GM19193 (cell line): ENCODE measurements at regions not wholly inside any gene's neighbourhood (a gene's known extent, or its start where the extent isn't known, plus 50 kb on each side); places are given as distances from the start of the nearest gene placed in this dataset.

Experiments used
- POLR2A ChIP-seq: IDR thresholded peaks from 4 replicates; pipeline ENCODE4 v1.6.1; 2011; ENCODE audit not compliant: insufficient read depth, insufficient read length; ENCODE audit errors: extremely low read depth

DNA sequence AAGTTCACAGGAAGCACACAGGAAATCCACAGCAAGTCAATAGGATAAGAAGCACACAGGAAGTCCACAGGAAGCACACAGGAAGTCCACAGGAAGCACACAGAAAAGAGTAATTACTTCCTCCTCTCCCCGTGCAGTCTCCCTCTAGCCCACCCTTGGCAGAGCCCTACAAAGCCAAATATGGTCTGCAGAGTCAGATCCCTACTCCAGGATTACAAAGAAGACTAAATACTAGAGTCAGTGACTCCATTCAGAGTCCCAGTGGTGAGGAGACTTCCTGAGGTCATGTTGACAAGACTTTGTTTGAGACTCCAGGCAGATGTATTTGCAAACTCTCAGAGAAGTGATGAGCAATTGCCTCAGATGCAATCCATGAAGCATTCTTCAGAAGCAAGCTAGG lies 398.6 kb upstream of the AUTS2 start:
- TF ChIP-seq POLR2A: no peak

DNA sequence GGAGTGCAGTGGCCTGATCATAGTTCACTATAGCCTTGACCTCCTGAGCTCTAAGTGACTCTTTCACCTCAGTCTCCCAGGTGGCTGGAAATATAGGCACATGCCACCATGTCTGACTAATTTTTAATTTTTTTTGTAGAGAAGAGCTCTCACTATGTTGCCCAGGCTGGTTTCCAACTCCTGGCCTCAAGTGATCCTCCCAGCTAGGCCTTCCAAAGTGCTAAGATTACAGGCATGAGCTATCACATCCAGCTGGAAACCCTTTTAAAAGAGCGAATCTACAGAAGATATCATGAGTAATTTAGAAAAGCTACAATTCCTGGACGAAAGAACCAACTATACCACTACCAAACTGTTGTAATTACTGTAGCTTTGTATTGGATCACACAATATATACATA lies 394.4 kb upstream of the AUTS2 start:
- no peak for TF ChIP-seq POLR2A

- no peak for TF ChIP-seq POLR2A
Measured at GRCh38 chr7:69204943-69205342, 393.3 kb upstream of the AUTS2 start.

DNA sequence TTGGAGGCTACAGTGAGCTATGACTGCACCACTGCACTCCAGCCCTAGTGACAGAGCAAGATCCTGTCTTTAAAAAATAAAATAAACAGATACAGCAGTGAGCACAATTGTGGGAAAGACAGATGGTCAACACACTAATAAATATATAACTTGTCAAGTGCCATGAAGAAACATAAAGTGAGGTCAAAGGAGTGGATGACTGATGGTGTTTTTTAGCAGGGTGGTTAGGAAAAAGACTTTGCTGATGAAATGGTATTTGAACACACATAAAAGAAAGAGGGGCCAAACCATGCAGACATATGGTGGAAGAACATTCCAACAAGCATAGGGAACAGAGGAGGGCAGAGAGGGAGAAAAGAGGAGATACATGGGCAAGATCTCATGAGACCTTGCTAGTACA lies 392.7 kb upstream of the AUTS2 start:
- no peak for TF ChIP-seq POLR2A

DNA sequence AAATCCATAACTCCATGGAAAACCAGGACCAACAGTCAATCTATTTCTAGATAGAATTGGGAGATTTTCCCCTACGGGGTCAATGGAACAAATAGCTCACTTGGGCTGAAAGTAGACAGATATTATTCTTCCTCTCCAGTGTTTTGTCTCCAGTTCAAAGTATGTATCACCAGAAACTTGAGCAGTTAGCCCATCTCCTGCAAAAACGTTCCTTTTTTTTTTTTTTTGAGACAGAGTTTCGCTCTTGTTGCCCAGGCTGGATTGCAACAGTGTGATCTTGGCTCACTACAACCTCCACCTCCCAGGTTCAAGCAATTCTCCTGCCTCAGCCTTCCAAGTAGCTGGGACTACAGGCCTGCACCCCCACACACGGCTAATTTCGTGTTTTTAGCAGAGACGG lies 390.0 kb upstream of the AUTS2 start:
- TF ChIP-seq POLR2A: no peak

DNA sequence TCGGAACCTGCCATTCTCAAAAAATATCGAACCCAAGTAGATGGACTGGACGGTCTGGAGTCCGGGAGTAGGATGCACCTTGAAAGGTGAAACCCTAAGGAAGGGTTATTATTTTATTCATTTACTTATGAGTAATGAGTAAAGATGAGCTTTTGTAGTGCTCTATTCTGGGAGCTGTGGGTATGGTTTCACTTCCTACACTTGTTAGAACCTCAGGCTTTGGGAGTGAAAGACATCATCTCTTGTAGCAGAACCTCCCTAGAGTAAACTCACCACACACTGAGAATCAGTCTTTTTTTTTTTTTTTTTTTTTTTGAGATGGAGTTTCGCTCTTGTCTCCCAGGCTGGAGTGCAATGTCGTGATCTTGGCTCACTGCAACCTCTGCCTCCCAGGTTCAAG lies 389.4 kb upstream of the AUTS2 start:
- TF ChIP-seq POLR2A: no peak

GRCh38 chr7:69211336-69211735 lies 386.9 kb upstream of the AUTS2 start:
- TF ChIP-seq POLR2A: no peak

DNA sequence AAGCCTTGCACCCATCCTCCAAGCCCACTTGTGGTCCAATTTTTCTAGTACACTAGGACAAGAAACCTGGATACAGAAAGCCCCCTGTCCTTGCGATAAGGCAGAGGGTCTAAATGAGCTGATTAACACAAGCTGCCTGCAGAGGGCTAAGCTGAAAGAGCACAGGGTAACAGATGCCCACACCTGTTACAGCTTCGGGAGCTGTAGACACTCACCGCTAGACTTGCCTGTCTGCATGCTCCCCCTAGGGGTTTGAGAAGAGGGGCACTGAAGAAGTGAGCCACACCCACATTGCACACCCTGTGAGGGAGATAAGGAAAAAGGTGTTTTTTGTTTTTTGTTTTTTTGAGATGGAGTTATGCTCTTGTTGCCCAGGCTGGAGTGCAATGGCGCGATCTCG lies 386.5 kb upstream of the AUTS2 start:
- TF ChIP-seq POLR2A: no peak

GRCh38 chr7:69213878-69214277 lies 384.4 kb upstream of the AUTS2 start:
- TF ChIP-seq POLR2A: no peak

- TF ChIP-seq POLR2A: no peak
Measured at GRCh38 chr7:69217516-69218350, 380.5 kb upstream of the AUTS2 start.

DNA sequence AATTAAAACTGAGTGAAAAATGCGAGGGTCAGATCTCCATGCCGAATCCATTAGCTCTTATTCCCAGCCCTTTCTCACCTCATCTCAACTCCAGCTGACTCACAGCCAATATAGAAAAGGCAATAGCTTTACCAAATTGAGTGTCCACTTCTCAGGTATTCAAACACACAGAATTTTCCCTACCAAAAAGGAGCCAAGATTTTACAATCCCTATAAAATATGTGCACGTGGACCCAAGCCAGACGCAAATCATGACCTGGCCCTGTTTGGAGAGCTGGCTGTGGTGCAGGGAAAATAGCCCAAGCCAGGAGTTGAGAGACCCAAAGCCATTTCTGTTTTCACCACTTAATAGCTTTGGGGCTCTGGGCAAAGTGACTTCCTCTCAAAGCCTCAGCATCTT lies 379.7 kb upstream of the AUTS2 start:
- no peak for TF ChIP-seq POLR2A

- no peak for TF ChIP-seq POLR2A
Measured at GRCh38 chr7:69219381-69219780, 378.9 kb upstream of the AUTS2 start.

DNA sequence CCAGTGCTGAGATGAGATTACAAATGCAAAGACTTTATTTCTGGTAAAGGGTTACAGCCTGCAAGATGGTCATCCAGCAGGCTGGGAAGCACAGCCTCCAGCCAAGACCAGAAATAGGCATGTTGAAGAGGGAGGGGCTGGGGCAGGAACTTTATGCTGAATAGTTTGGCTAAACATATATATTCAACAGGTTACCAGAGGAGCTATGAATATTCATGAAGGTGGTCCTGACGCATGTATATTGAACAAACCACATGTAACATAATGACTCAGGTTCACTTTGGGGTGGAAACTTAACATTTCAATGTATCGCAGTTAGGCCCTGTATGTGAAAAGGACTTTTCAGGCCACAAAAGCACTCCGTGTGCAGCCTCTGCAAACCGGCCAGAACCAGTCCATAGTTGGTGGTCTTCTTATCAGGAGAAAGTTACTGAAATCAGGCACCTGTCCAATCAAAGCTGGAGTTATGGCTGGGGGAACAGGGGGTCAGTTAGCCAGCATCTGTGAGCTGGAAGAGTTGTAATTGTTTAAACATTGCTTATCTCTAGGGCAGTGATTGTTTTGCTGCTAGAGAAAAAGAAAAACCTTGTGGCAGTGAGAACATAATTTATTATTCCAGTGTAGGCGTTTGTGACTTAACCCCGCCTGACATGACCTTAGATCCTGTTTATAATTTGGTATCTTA lies 372.9 kb upstream of the AUTS2 start:
- no peak for TF ChIP-seq POLR2A

DNA sequence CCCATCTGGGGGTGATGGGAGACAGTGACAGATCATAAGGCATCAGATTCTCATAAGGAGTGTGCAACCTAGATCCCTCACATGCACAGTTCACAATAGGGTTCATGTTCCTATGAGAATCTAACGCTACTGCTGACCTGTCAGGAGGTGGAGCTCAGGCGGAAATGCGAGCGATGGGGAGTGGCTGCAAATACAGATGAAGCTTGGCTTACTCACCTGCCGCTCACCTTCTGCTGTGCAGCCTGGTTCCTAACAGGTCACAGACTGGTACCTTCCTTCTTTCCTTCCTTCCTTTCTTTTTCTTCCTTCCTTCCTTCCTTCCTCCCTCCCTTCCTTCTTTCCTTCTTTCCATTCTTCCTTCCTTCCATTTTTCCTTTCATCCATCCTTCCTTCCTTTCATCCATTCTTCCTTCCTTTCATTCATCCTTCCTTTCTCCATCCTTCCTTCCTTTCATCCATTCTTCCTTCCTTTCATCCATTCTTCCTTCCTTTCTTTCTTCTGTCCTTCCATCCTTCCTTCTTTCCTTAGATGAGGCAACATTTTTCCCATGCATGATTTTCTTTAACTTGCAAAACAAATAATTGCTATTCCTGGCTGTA lies 370.0 kb upstream of the AUTS2 start:
- no peak for TF ChIP-seq POLR2A

DNA sequence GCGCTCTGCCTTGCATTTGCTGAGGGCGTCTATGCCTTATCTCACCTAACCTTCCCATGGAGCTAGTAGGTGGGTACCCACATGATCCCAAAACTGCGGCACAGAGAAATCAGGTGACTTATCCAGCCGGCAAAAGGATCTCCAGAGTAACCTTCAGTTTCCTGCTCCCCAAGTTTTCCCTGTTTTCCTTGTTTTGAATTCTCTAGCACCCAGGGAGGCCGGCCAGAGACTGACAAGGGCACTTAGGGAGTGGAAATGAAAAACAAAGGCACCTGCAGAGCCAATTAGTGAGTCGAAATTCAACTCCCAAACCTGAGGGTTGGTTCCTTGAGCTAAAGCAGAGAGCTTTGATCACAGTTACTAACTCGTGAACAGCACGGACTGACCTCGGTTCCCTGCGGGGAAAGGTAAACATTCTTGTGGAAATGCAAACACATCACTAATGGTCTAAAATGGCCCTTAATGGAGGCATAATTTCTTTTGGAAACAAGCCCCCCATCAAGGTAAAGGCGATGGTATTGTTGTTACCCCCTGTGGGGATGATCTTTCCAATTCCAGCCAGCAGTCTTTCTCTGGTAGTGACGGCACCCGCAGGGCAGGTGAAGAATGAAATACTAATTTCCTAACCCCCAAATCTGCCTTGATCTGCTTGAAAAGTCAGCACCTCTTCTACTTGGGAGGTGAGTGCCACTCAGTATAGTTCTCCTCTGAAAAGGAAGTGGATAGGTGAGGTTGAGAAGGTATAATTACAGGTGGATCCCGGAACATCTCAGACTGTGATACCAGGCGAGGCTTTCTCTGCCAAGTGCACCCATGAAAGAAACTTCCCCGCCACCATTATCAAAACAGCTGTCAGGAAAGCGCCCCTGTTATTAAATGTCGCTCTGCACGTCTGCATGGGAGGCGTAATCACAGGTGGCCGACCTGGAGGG lies 365.6 kb upstream of the AUTS2 start:
- TF ChIP-seq POLR2A: no peak
